Cardiac muscle cell (in vitro differentiated cells and primary cell): ENCODE measurements at regions not wholly inside any gene's neighbourhood (a gene's known extent, or its start where the extent isn't known, plus 50 kb on each side); places are given as distances from the start of the nearest gene placed in this dataset.

Experiments used
- DNase-seq, 2 donors: peaks; one replicate each; pipeline versions ENCODE4 v3.0.0 to v3.0.0-alpha.2; 2010 to 2017; ENCODE audit warnings: low read depth in 1 of 2, low spot score in 1 of 2
- H3K27ac ChIP-seq: fragments of 200-600 bp; sonication (generic); 2 replicates; pipeline ENCODE4 v1.5.1; 2016
- H3K27me3 ChIP-seq: fragments of 200-600 bp; sonication (generic); 2 replicates; pipeline ENCODE4 v1.6.0; 2016; ENCODE audit warnings: control low read depth
- H3K36me3 ChIP-seq: fragments of 200-600 bp; sonication (generic); 2 replicates; pipeline ENCODE4 v1.5.1; 2016; ENCODE audit warnings: control low read depth
- H3K4me1 ChIP-seq: fragments of 200-600 bp; sonication (generic); 2 replicates; pipeline ENCODE4 v1.8.1; 2017; ENCODE audit warnings: low read depth, mild to moderate bottlenecking, mixed run types
- H3K4me3 ChIP-seq: fragments of 200-600 bp; sonication (generic); 2 replicates; pipeline ENCODE4 v1.5.1; 2016; ENCODE audit warnings: mild to moderate bottlenecking
- H3K9me3 ChIP-seq: fragments of 200-600 bp; sonication (generic); 2 replicates; pipeline ENCODE4 v1.5.1; 2017; ENCODE audit warnings: low read depth, mild to moderate bottlenecking, control low read depth
- TF ChIP-seq, protein P1 (sequence below): IDR thresholded peaks from 2 replicates; pipeline ENCODE4 v1.5.1; 2012; ENCODE audit warnings: low read depth, mild to moderate bottlenecking, low read length

DNA sequence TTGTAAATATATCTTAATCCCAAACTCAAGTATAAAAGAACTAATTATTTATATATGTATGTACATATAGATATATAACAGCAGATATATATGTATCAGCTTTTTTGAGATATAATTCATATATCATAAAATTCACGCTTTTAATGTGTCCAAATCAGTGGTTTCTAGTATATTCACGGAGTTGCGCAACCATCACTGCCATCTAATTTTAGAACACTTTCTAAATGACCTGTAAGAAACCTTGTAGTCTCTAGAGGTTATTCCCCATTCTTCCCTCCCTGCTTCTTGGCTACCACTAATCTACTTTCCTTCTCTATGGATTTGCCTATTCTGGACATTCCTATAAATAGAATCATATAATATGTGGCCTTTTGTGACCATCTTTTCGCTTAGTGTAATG is 163.5 kb upstream of the TCF4 start:
- H3K27me3 ChIP-seq, result peaks cover 20% of the 10 kb centered on the region
- peaks cover 17% of the 10 kb centered on the region for H3K4me1 ChIP-seq
- TF ChIP-seq, protein P1, sequence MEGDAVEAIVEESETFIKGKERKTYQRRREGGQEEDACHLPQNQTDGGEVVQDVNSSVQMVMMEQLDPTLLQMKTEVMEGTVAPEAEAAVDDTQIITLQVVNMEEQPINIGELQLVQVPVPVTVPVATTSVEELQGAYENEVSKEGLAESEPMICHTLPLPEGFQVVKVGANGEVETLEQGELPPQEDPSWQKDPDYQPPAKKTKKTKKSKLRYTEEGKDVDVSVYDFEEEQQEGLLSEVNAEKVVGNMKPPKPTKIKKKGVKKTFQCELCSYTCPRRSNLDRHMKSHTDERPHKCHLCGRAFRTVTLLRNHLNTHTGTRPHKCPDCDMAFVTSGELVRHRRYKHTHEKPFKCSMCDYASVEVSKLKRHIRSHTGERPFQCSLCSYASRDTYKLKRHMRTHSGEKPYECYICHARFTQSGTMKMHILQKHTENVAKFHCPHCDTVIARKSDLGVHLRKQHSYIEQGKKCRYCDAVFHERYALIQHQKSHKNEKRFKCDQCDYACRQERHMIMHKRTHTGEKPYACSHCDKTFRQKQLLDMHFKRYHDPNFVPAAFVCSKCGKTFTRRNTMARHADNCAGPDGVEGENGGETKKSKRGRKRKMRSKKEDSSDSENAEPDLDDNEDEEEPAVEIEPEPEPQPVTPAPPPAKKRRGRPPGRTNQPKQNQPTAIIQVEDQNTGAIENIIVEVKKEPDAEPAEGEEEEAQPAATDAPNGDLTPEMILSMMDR, result no peak

DNA sequence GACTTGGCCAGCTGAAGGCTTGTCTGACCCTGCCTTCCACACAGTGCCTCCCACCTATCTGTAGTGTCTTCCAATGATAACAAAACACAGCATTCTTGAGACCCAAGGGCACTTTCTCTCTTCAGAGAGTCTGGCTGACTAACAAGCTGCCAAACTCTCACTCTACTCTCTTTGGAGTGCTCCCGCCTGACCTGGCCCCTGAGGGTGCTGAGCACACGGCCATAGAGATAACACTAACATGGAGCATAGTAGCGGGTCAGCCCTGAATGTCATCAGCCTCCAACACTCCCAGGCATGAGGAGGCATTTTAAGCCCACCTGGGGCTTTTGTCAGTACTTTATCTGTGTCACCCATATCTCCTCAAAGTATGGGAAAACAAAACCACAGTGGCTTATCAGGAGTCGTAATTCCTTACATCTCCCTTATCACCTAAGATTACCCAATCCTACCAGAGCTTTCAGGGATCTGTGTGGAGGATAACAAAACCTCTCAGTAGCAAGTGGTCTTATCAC is 160.3 kb upstream of the TCF4 start:
- peaks cover 27% of the 10 kb centered on the region for H3K27me3 ChIP-seq
- peak in 1 of 2 donors; percentile 79 for DNase-seq

More for the DNA sequence above, 163.5 kb upstream of the TCF4 start:
- Histone ChIP-seq H3K9me3 (no peaks in the 10 kb centered on the region), H3K27ac (no peak overlapping the region), H3K4me3 (no peak overlapping the region), H3K36me3 (no peaks in the 10 kb centered on the region)
- DNase-seq, result no peak

GRCh38 chr18:55744206-55744605 is 156.2 kb upstream of the TCF4 start:
- Histone ChIP-seq H3K27me3 (peaks cover 51% of the 10 kb centered on the region), H3K36me3 (no peaks in the 10 kb centered on the region), H3K27ac (no peak overlapping the region), H3K4me1 (peaks cover 24% of the 10 kb centered on the region), H3K4me3 (no peak overlapping the region), H3K9me3 (no peaks in the 10 kb centered on the region)
- TF ChIP-seq, protein P1, result no peak
- no peak for DNase-seq

More for the DNA sequence above, 160.3 kb upstream of the TCF4 start:
- Histone ChIP-seq H3K4me3 (no peak overlapping the region), H3K9me3 (no peaks in the 10 kb centered on the region), H3K27ac (peak overlapping the region; percentile 75), H3K36me3 (no peaks in the 10 kb centered on the region), H3K4me1 (peaks cover 17% of the 10 kb centered on the region)
- TF ChIP-seq, protein P1, result no peak

DNA sequence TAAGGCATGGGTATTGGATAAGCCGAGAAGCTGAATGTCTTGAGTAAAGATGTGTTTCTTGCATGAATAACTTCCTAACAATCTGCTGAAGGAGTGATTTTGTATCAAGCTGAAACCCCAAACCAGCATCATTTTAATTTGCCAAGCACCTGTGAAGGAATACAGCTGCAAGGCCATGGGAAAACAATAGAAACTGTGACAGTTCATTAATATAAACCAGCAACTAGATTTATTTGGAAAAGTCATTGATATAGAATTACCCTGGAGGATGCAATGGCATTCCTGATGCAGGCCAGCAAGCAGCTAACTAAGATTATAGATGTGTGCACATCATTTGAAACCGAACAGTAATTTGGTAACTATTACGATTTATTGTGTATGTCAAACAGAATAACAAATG is 155.7 kb upstream of the TCF4 start:
- TF ChIP-seq, protein P1, result no peak
- no peak for DNase-seq
- no peak overlapping the region for H3K27ac ChIP-seq
- H3K4me3 ChIP-seq, result no peak overlapping the region
- no peaks in the 10 kb centered on the region for H3K36me3 ChIP-seq
- peaks cover 54% of the 10 kb centered on the region for H3K27me3 ChIP-seq
- no peaks in the 10 kb centered on the region for H3K9me3 ChIP-seq
- H3K4me1 ChIP-seq, result peaks cover 24% of the 10 kb centered on the region

DNA sequence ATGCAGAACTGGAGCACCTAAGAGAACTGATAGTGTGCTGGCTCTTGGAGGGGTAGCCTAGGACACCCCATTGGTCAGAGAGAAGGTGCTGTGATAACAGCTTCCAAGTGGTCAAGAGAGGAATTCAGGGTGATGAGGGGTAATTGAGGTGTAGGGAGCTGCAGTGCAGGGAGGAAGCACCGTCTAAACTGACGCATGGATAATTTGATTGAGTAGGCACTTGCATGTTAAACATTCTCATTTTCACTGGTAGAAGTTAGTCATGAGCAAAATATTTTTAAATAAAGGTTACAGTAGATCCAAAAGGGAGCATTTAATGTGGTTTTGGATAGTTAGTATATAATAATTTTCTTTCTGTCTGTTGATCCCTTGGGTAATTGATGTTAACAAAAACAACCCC is 155.1 kb upstream of the TCF4 start:
- TF ChIP-seq, protein P1, result no peak

More for the DNA sequence above, 155.1 kb upstream of the TCF4 start:
- no peaks in the 10 kb centered on the region for H3K9me3 ChIP-seq
- no peaks in the 10 kb centered on the region for H3K36me3 ChIP-seq
- DNase-seq, result no peak
- H3K4me1 ChIP-seq, result peaks cover 20% of the 10 kb centered on the region
- no peak overlapping the region for H3K27ac ChIP-seq
- no peak overlapping the region for H3K4me3 ChIP-seq
- H3K27me3 ChIP-seq, result peaks cover 58% of the 10 kb centered on the region
